PC-3 (cell line): ENCODE measurements at regions not wholly inside any gene's neighbourhood (a gene's known extent, or its start where the extent isn't known, plus 50 kb on each side); places are given as distances from the start of the nearest gene placed in this dataset.

Experiments used
- CTCF ChIP-seq: fragments of 300-600 bp; sonication (generic); conservative IDR thresholded peaks from 2 replicates; pipeline ENCODE4 v1.5.1; 2017; ENCODE audit warnings: antibody characterized with exemption, low read depth, mild to moderate bottlenecking, low read length
- EZH2 ChIP-seq: fragments of 300-600 bp; sonication (generic); IDR thresholded peaks from one replicate; pipeline ENCODE4 v1.6.1; 2017; ENCODE audit warnings: antibody characterized with exemption, mild to moderate bottlenecking, low read length; ENCODE audit not compliant: unreplicated experiment

GRCh38 chr4:126959056-126959745 lies 673.6 kb upstream of the INTU start:
- no peak for TF ChIP-seq CTCF
- no peak for TF ChIP-seq EZH2
